OCI-LY3 (cell line): ENCODE measurements at regions not wholly inside any gene's neighbourhood (a gene's known extent, or its start where the extent isn't known, plus 50 kb on each side); places are given as distances from the start of the nearest gene placed in this dataset.

Source experiments
- EZH2phosphoT487 ChIP-seq: fragments of 200-600 bp; shearing (Covaris generic); IDR thresholded peaks from 2 replicates; pipeline ENCODE4 v1.6.1; 2018; ENCODE audit warnings: antibody characterized with exemption, mixed run types, low read depth
- TF ChIP-seq, protein P1 (sequence below): fragments of 200-600, 300-600 bp; sonication (generic); IDR thresholded peaks from 2 replicates; pipeline ENCODE4 v1.5.1; 2014; ENCODE audit warnings: antibody characterized with exemption, low read length, low read depth

GRCh38 chr15:36364377-36364776 lies 215.0 kb upstream of the CDIN1 start:
- TF ChIP-seq, protein P1, sequence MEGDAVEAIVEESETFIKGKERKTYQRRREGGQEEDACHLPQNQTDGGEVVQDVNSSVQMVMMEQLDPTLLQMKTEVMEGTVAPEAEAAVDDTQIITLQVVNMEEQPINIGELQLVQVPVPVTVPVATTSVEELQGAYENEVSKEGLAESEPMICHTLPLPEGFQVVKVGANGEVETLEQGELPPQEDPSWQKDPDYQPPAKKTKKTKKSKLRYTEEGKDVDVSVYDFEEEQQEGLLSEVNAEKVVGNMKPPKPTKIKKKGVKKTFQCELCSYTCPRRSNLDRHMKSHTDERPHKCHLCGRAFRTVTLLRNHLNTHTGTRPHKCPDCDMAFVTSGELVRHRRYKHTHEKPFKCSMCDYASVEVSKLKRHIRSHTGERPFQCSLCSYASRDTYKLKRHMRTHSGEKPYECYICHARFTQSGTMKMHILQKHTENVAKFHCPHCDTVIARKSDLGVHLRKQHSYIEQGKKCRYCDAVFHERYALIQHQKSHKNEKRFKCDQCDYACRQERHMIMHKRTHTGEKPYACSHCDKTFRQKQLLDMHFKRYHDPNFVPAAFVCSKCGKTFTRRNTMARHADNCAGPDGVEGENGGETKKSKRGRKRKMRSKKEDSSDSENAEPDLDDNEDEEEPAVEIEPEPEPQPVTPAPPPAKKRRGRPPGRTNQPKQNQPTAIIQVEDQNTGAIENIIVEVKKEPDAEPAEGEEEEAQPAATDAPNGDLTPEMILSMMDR, result no peak
- TF ChIP-seq EZH2phosphoT487, result no peak
